MCF 10A (cell line): ENCODE measurements at regions not wholly inside any gene's neighbourhood (a gene's known extent, or its start where the extent isn't known, plus 50 kb on each side); places are given as distances from the start of the nearest gene placed in this dataset.
"Not testable (repeated sequence)": the region's sequence is repeated elsewhere in the genome, so short reads cannot be mapped to it uniquely, and the experiment has no call there.

Source experiments
- BruUV-seq: library from RNA; stranded (reverse); fragments of 400-500 nt; replicated peaks from 2 replicates; lab custom pipeline; 2021; lab: Mats Ljungman, UMichigan
- CTCF ChIA-PET: fragments of 300-600 bp; sonication (Branson Sonifier 250); formaldehyde crosslinking; extraction: SDS; loops from one replicate; lab custom pipeline; 2021; ENCODE audit warnings: antibody characterized with exemption, inconsistent platforms; lab: Yijun Ruan, JAX
- POLR2A ChIA-PET: fragments of 300-600, 350-650 bp; sonication (Branson Sonifier 250); formaldehyde crosslinking; extraction: SDS; loops from one replicate; lab custom pipeline; 2020; ENCODE audit warnings: antibody characterized with exemption, inconsistent platforms; lab: Yijun Ruan, JAX
- DNase-seq: peaks from one replicate; pipeline ENCODE4 v3.0.0-alpha.2; 2018; ENCODE audit not compliant: unreplicated experiment
- H3K27ac Mint-ChIP-seq: one replicate; pipeline ENCODE4 v1.8.0; 2022; ENCODE audit warnings: mild to moderate bottlenecking, low read depth, mixed read lengths; ENCODE audit not compliant: unreplicated experiment
- H3K27me3 Mint-ChIP-seq: one replicate; pipeline ENCODE4 v1.8.0; 2022; ENCODE audit warnings: mixed read lengths; ENCODE audit not compliant: insufficient read depth, unreplicated experiment
- H3K36me3 Mint-ChIP-seq: one replicate; pipeline ENCODE4 v1.8.0; 2022; ENCODE audit warnings: mild to moderate bottlenecking, moderate library complexity, mixed read lengths; ENCODE audit not compliant: insufficient read depth, unreplicated experiment
- H3K4me1 Mint-ChIP-seq: one replicate; pipeline ENCODE4 v1.8.0; 2022; ENCODE audit warnings: mixed read lengths; ENCODE audit not compliant: insufficient read depth, unreplicated experiment
- H3K4me3 Mint-ChIP-seq: one replicate; pipeline ENCODE4 v1.8.0; 2022; ENCODE audit warnings: mild to moderate bottlenecking, moderate library complexity, mixed read lengths; ENCODE audit not compliant: unreplicated experiment
- H3K9me3 Mint-ChIP-seq: one replicate; pipeline ENCODE4 v1.8.0; 2022; ENCODE audit warnings: mixed read lengths; ENCODE audit not compliant: unreplicated experiment
- intact Hi-C: fragments of 100-400 bp; cut with micrococcal nuclease; formaldehyde crosslinking; loops from 2 replicates; pipeline ENCODE4 v1.14.1; 2022
- TF ChIP-seq, protein P1 (sequence below): fragments of 200-600 bp; IDR thresholded peaks from one replicate; pipeline ENCODE4 v1.8.0; 2022; ENCODE audit warnings: antibody characterized with exemption, mild to moderate bottlenecking; ENCODE audit not compliant: unreplicated experiment

DNA sequence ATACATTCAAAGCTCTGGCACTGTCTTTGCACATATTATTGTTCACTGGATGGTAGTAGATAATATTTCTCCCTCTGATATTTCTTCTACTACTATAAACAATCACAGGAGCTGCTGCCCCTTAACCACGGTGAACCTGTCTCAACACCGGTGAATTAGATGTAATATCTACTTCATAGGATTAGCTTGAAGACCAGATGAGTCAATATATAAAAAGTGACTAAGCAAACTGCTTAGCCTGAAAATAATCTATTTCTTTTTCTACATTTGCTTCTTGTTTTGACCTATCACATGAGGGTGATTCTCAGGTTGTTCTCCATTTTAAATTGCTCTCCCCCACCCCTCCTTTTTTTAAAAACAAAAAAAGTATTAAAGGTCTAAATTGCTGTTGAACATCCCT lies 645.5 kb downstream of the ANKRD50 start:
- Mint-ChIP-seq H3K4me1 (no peaks in the 10 kb centered on the region), H3K27ac (no peak overlapping the region), H3K9me3 (peaks cover 19% of the 10 kb centered on the region), H3K36me3 (peaks cover 8% of the 10 kb centered on the region), H3K4me3 (no peak overlapping the region), H3K27me3 (no peaks in the 10 kb centered on the region)
- ChIA-PET POLR2A (interaction anchor here (0.7 kb wide), 1 partner anchor 52 kb away, joined by 3 read pairs; no protein-coding TSS in a partner anchor), CTCF (no interaction called here)
- TF ChIP-seq, protein P1, sequence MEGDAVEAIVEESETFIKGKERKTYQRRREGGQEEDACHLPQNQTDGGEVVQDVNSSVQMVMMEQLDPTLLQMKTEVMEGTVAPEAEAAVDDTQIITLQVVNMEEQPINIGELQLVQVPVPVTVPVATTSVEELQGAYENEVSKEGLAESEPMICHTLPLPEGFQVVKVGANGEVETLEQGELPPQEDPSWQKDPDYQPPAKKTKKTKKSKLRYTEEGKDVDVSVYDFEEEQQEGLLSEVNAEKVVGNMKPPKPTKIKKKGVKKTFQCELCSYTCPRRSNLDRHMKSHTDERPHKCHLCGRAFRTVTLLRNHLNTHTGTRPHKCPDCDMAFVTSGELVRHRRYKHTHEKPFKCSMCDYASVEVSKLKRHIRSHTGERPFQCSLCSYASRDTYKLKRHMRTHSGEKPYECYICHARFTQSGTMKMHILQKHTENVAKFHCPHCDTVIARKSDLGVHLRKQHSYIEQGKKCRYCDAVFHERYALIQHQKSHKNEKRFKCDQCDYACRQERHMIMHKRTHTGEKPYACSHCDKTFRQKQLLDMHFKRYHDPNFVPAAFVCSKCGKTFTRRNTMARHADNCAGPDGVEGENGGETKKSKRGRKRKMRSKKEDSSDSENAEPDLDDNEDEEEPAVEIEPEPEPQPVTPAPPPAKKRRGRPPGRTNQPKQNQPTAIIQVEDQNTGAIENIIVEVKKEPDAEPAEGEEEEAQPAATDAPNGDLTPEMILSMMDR, result no peak
- DNase-seq, result no peak
- intact Hi-C loops, result no loop called here
- BruUV-seq, result no TSS peak

DNA sequence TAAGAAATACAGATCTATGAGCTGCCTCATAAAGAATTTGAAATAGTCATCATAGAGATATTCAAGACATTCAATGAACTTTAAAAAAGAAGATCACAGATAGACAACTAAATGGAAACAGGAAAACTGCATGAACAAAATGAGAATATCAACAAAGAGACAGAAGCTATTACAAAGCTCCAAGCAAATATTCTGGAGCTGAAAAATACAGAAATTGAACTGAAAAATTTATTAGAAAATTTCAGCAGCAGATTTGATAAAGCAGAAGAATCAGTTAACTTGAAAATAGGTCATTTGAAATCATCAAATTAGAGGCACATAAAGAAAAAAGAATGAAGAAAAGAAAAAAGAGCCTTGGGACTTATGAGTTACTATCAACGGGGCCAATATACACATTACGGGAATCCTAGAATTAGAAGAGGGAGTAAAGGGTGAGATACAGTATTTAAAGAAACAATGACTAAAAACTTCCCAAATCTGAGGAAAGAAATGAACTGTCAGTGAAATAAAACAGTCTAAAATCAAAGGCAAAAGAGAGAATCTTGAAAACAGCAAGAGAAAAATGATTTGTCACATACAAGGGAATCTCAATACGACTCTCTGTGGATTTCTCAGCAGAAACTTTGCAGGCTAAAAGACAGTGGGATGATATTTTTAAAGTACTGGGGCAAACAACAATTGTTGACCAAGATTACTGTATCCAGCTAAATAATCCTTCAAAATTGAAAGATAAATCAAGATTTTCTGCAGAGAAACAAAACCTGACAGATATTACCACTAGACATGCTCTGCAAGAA lies 641.6 kb downstream of the ANKRD50 start:
- no peaks in the 10 kb centered on the region for H3K27me3 Mint-ChIP-seq
- peaks cover 44% of the 10 kb centered on the region for H3K9me3 Mint-ChIP-seq
- H3K36me3 Mint-ChIP-seq, result peaks cover 8% of the 10 kb centered on the region

DNA sequence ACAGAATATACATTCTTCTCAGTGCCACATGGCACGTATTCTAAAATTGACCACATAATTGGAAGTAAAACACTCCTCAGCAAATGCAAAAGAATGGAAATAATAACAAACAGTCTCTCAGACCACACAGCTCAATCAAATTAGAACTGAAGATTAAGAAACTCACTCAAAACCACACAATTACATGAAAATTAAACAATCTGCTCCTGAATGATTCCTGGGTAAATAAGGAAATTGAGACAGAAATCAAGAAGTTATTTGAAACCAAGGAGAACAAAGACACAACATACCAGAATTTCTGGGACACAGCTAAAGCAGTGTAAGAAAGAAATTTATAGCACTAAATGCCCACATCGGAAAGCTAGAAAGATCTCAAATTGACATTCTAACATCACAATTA lies 637.3 kb downstream of the ANKRD50 start:
- H3K27me3 Mint-ChIP-seq, intact Hi-C loops, H3K27ac Mint-ChIP-seq, H3K4me3 Mint-ChIP-seq, H3K4me1 Mint-ChIP-seq, BruUV-seq, DNase-seq, H3K36me3 Mint-ChIP-seq, POLR2A ChIA-PET: not testable (repeated sequence)
- CTCF ChIA-PET, result interaction anchor here (1.0 kb wide), 2 partner anchors 60 to 302 kb away, joined by 3 read pairs; no protein-coding TSS in a partner anchor
- H3K9me3 Mint-ChIP-seq, result peaks cover 43% of the 10 kb centered on the region

More for the DNA sequence above, 641.6 kb downstream of the ANKRD50 start:
- TF ChIP-seq, protein P1, result no peak
- Mint-ChIP-seq H3K27ac (no peak overlapping the region), H3K4me1 (no peaks in the 10 kb centered on the region), H3K4me3 (no peak overlapping the region)
- BruUV-seq, result no TSS peak
- intact Hi-C loops, result no loop called here
- POLR2A ChIA-PET, result no interaction called here
- no peak for DNase-seq
- CTCF ChIA-PET, result interaction anchor here (1.8 kb wide), 1 partner anchor 298 kb away, joined by 3 read pairs; no protein-coding TSS in a partner anchor

DNA sequence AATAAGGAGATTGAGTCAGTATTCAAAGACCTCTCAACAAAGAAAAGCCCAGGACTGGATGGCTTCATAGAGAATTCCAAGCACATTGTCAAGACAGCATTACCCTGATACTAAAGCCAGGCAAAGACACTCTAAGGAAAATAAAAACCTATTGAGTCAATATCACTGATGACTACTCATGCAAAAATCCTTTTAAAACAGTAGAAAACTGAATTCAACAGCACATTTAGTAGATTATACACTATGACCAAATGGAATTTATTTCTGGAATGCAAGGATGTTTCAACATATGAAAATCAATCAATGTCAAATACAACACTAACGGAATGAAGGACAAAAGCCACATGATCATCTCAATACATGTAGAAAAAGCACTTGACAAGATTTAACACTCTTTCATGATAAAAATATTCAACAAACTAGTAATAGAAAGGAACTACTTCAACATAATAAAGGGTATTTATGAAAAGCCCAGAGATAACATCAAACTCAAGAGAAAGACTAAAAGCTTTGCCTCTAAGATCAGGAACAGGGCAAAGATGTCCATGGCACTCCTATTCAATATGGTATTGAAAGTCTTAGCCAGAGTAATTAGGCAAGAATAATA lies 633.3 kb downstream of the ANKRD50 start:
- no peak overlapping the region for H3K4me3 Mint-ChIP-seq
- ChIA-PET POLR2A (no interaction called here), CTCF (no interaction called here)
- DNase-seq, result no peak
- H3K27ac Mint-ChIP-seq, result no peak overlapping the region
- no TSS peak for BruUV-seq
- H3K4me1 Mint-ChIP-seq, result no peaks in the 10 kb centered on the region
- intact Hi-C loops, result no loop called here
- TF ChIP-seq, protein P1, result no peak
- no peaks in the 10 kb centered on the region for H3K36me3 Mint-ChIP-seq
- peaks cover 22% of the 10 kb centered on the region for H3K9me3 Mint-ChIP-seq
- no peaks in the 10 kb centered on the region for H3K27me3 Mint-ChIP-seq
